Heart right ventricle (tissue), 16 donors: ENCODE measurements at regions not wholly inside any gene's neighbourhood (a gene's known extent, or its start where the extent isn't known, plus 50 kb on each side); places are given as distances from the start of the nearest gene placed in this dataset.

Experiments
- ATAC-seq, 8 donors: fragments of 200-7000 bp; cut with Tn5 transposase; one replicate each; pipeline ENCODE4 v1.9.1; 2020; ENCODE audit warnings: mild to moderate bottlenecking in 8 of 8, moderate library complexity in 8 of 8, moderate number of reproducible peaks in 1 of 8
- DNase-seq, 2 donors: peaks; one replicate each; pipeline ENCODE4 v3.0.0-alpha.2; 2020
- H3K27ac ChIP-seq, 10 donors: fragments of 200-600 bp; sonication (generic) in 2 of 10; one replicate each; pipeline versions ENCODE4 v1.5.0 to v1.8.0; 2020 to 2022; ENCODE audit warnings: mild to moderate bottlenecking in 3 of 10
- H3K27me3 ChIP-seq, 7 donors: fragments of 200-600 bp; one replicate each; pipeline ENCODE4 v1.8.0; 2021 to 2022; ENCODE audit warnings: mild to moderate bottlenecking in 2 of 7
- H3K36me3 ChIP-seq, 9 donors: fragments of 200-600 bp; sonication (generic) in 1 of 9; one replicate each; pipeline versions ENCODE4 v1.5.0 to v1.8.0; 2020 to 2022; ENCODE audit warnings: mild to moderate bottlenecking in 2 of 9
- H3K4me1 ChIP-seq, 9 donors: fragments of 200-600 bp; sonication (generic) in 1 of 9; one replicate each; pipeline versions ENCODE4 v1.5.0 to v1.8.0; 2020 to 2022; ENCODE audit warnings: mild to moderate bottlenecking in 4 of 9
- H3K4me3 ChIP-seq, 10 donors: fragments of 200-600 bp; sonication (generic) in 2 of 10; one replicate each; pipeline versions ENCODE4 v1.5.0 to v1.8.0; 2020 to 2022; ENCODE audit warnings: mild to moderate bottlenecking in 7 of 10, moderate library complexity in 2 of 10
- H3K9me3 ChIP-seq, 11 donors: fragments of 200-600 bp in 10 of 11; sonication (generic) in 2 of 11; one replicate each; pipeline versions ENCODE4 v1.5.0 to v1.8.0; 2013 to 2022; ENCODE audit warnings: mild to moderate bottlenecking in 2 of 11, control low read depth in 1 of 11, moderate library complexity in 1 of 11
- CTCF ChIP-seq, 9 donors: fragments of 200-600 bp; sonication (generic) in 2 of 9; IDR thresholded peaks; one replicate each; pipeline versions ENCODE4 v1.5.0 to v1.8.0; 2021 to 2022; ENCODE audit warnings: antibody characterized with exemption in 9 of 9, mild to moderate bottlenecking in 5 of 9, moderate library complexity in 1 of 9
- WGBS, 2 donors: extraction: QIAGEN DNeasy Blood & Tissue Kit; methylation state at CpG; one replicate each; pipeline ENCODE4 v1.1.7; 2013; ENCODE audit warnings: inconsistent platforms in 1 of 2; 5-methylcytosine and 5-hydroxymethylcytosine counted together
- intact Hi-C, 10 donors: fragments of 100-400 bp; cut with DNase I; formaldehyde crosslinking; loops; one replicate each; pipeline versions ENCODE4 v1.11.1 to v1.14.2; 2022
- donor health status: Arrhythmogenic right ventricular cardiomyopathy.
- donor health status: ischemic (EF 13 %, LVEDD 7.1; RV severe dilation, severe dysfunction).
- donor health status: healthy with polysubstance abuse.
- donor health status: DM: no; HTN: yes; CAD: no.
- donor health status: DM: no; HTN: no; CAD: no.
- donor health status: ischemic (EF 25% LVEDD 6.9; RV normal size, moderate dysfunction).
- donor health status: ischemic (EF 25% LVEDD 5.7; RV mildly dilated, moderate dysfunction).
- donor health status: healthy.
- donor health status: DM: yes; HTN: yes; CAD: no.
- donor health status: Ischemic cardiomyopathy.
- donor health status: ischemic (EF 35%, LVEDD 5.7; RV mildly dilated, moderate dysfunction).
- donor health status: nonischemic (EF 11% LVEDD 7.7; RV severe dilation, severe dysfunction).
- donor health status: DM: yes; HTN: yes; CAD: no.
- donor health status: PGD.
- donor health status: ischemic (EF 29% LVEDD 5.4; RV normal size, mild dysfunction).
- donor health status: nonischemic (EF 23%, LVEDD 6.1; RV moderate dilation, normal function).

DNA sequence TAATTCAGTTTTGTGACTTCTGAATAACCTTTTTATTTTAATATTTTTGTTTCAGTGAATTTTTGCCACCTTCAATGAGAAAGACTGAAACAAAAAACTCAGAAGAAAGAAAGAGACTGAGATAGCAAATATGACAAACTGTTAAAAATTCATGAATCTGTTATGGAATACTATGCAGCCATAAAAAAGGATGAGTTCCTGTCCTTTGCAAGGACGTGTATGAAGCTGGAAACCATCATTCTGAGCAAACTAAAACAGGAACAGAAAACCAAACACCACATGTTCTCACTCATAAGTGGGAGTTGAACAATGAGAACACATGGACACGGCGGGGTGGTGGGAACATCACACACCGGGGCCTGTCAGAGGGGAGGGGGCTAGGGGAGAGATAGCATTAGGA, 193.4 kb upstream of the FGGY start:
- Histone ChIP-seq H3K27ac (no peak overlapping the region), H3K9me3 (peaks cover 0 to 11% (median 0%) of the 10 kb centered on the region in 11 donors), H3K4me3 (no peak overlapping the region), H3K27me3 (no peaks in the 10 kb centered on the region), H3K36me3 (no peaks in the 10 kb centered on the region), H3K4me1 (peaks cover 3 to 31% (median 11%) of the 10 kb centered on the region in 9 donors)
- DNase-seq (no peak), ATAC-seq (no peak)
- WGBS, 2 donors, result 92 to 94% methylated on average over 4 of the region's 4 CpGs
- no peak for TF ChIP-seq CTCF (IDR thresholded peaks at IDR 0.05)
- intact Hi-C loops, result loop anchor here in 1 of 10 donors (10.0 kb wide), 1 partner anchor 319 kb away; the partner anchor contains the start of gene JUN

GRCh38 chr1:59104191-59104760, 192.6 kb upstream of the FGGY start:
- no peak overlapping the region for H3K27ac ChIP-seq
- intact Hi-C loops, result loop anchor here in 1 of 10 donors (10.0 kb wide), 1 partner anchor 319 kb away; the partner anchor contains the start of gene JUN
- H3K27me3 ChIP-seq, result no peaks in the 10 kb centered on the region
- H3K4me3 ChIP-seq, result no peak overlapping the region
- H3K9me3 ChIP-seq, result peaks cover 0 to 11% (median 0%) of the 10 kb centered on the region in 11 donors
- no peak for ATAC-seq
- H3K4me1 ChIP-seq, result peaks cover 0 to 27% (median 11%) of the 10 kb centered on the region in 9 donors
- 58 to 74% methylated on average over 4 of the region's 4 CpGs for WGBS, 2 donors
- DNase-seq, result no peak
- no peak for TF ChIP-seq CTCF (IDR thresholded peaks at IDR 0.05)
- no peaks in the 10 kb centered on the region for H3K36me3 ChIP-seq

DNA sequence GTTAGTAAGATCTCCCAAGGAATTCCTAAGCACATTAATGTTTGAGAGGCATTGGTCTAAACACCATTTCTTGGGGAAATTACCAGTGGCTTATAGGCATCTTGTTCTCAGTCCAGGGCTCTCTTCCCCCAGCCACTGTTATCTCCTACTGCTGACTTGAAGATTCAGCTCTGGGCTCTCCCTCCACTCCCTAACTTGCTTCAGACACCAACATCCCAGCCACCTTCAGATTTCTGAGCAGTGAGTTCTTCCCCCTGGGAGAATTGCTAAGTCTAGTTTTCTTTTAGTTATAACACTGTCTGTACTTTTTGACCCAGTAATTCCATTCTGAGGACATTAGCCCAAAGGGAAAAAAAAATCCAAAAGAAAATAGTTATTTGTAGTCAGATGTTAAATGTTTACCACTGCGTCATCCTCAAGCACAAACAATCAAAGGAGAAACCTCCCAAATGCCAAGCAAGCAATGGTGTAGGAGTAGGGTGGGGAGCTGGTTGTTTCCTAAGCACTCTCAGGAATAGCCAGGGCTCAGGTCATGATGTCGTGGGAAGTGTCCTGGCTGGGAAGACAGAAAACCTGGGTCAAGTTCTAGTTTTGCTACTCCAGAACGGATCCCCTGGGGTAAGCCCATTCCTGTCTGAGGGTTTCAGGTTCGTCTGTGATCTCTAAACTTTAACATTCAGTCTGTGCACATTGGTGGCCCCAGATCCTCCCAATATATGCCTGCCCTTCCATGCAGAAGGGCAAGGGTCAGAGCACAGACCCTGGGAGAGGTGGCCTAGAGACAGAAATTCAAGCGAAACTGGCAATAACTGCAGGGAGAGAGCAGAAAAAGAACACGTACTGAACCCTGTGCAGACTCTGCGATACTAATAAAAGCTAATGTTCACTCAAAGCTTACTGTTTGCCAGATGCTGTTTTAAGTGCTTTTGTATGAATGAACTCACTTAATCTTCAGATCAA, 191.1 kb upstream of the FGGY start:
- intact Hi-C loops, result loop anchor here in 1 of 10 donors (10.0 kb wide), 1 partner anchor 321 kb away; the partner anchor contains the start of gene JUN
- no peaks in the 10 kb centered on the region for H3K27me3 ChIP-seq
- peak; percentile 15 to 65 (median 54) for ATAC-seq
- H3K9me3 ChIP-seq, result peaks cover 0 to 11% (median 0%) of the 10 kb centered on the region in 11 donors
- peaks cover 0 to 27% (median 11%) of the 10 kb centered on the region in 9 donors for H3K4me1 ChIP-seq
- peak overlapping the region in 7 of 10 donors; percentile 1 to 74 (median 28) for H3K27ac ChIP-seq
- 73% methylated on average over 7 of the region's 7 CpGs for WGBS, 2 donors
- peak; percentile 17 to 24 for DNase-seq
- H3K36me3 ChIP-seq, result no peaks in the 10 kb centered on the region
- TF ChIP-seq CTCF (IDR thresholded peaks at IDR 0.05), result no peak
- H3K4me3 ChIP-seq, result no peak overlapping the region

DNA sequence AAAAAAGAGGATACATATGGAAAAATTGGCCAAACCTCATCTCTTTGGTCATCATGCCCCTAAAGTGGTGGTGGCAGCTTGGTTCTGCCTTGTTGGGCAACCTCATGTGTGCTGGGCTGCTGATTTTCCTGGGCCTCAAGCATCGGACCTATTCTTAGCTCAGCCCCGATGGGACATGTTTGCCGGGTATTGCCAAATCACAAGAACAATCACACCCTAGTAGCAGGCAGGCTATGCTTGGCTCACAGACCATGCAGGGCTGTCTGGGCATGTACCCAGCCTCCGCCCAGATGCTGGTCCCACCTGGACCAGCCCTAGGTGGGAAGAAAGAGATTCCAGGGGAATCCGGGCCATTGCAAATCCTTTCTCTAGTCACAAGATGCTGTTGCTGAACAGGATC, 189.4 kb upstream of the FGGY start:
- H3K4me3 ChIP-seq, result no peak overlapping the region
- DNase-seq, result peak; percentile 49 to 69
- H3K27me3 ChIP-seq, result no peaks in the 10 kb centered on the region
- peaks cover 0 to 27% (median 11%) of the 10 kb centered on the region in 9 donors for H3K4me1 ChIP-seq
- peak overlapping the region; percentile 36 to 74 (median 68) for H3K27ac ChIP-seq
- no peaks in the 10 kb centered on the region for H3K36me3 ChIP-seq
- peak; percentile 84 to 97 (median 92) for ATAC-seq
- H3K9me3 ChIP-seq, result peaks cover 0 to 3% (median 0%) of the 10 kb centered on the region in 11 donors
- no peak for TF ChIP-seq CTCF (IDR thresholded peaks at IDR 0.05)
- WGBS, 2 donors, result 48 to 50% methylated on average over 5 of the region's 5 CpGs
- intact Hi-C loops, result loop anchor here in 1 of 10 donors (10.0 kb wide), 1 partner anchor 323 kb away; the partner anchor contains the start of gene JUN
